GM23338 (cell line): ENCODE measurements at regions not wholly inside any gene's neighbourhood (a gene's known extent, or its start where the extent isn't known, plus 50 kb on each side); places are given as distances from the start of the nearest gene placed in this dataset.

Experiments
- ATAC-seq: fragments of 200-7000 bp; cut with Tn5 transposase; 3 replicates; pipeline ENCODE4 v1.9.1; 2020
- DNase-seq: peaks from one replicate; pipeline ENCODE4 v3.0.0-alpha.2; 2015; ENCODE audit warnings: low spot score
- H2AFZ ChIP-seq: fragments of 200-600 bp; sonication (generic); 2 replicates; pipeline ENCODE4 v1.8.0; 2016; ENCODE audit warnings: antibody characterized with exemption, mild to moderate bottlenecking, moderate library complexity
- H3F3A ChIP-seq: fragments of 200-600 bp; sonication (generic); replicated peaks from 2 replicates; pipeline ENCODE4 v1.8.0; 2017; ENCODE audit warnings: antibody characterized with exemption, mixed run types, low read depth
- H3K27ac ChIP-seq: fragments of 200-600 bp; sonication (generic); 2 replicates; pipeline ENCODE4 v1.6.1; 2016; ENCODE audit warnings: low read depth
- H3K27me3 ChIP-seq: fragments of 200-600 bp; sonication (generic); 2 replicates; pipeline ENCODE4 v1.8.0; 2016; ENCODE audit warnings: mild to moderate bottlenecking, mixed run types, moderate library complexity; ENCODE audit not compliant: insufficient read depth
- H3K36me3 ChIP-seq: fragments of 200-600 bp; sonication (generic); 2 replicates; pipeline ENCODE4 v1.8.0; 2016; ENCODE audit warnings: mild to moderate bottlenecking; ENCODE audit not compliant: insufficient read depth
- H3K4me1 ChIP-seq: fragments of 200-600 bp; sonication (generic); 2 replicates; pipeline ENCODE4 v1.8.0; 2016; ENCODE audit warnings: mild to moderate bottlenecking, moderate library complexity; ENCODE audit not compliant: insufficient read depth
- H3K4me2 ChIP-seq: fragments of 200-600 bp; sonication (generic); 2 replicates; pipeline ENCODE4 v1.7.1; 2017; ENCODE audit warnings: mixed run types
- H3K4me3 ChIP-seq: fragments of 200-600 bp; sonication (generic); 2 replicates; pipeline ENCODE4 v1.6.1; 2016; ENCODE audit warnings: mixed run types
- H3K79me2 ChIP-seq: fragments of 200-600 bp; sonication (generic); replicated peaks from 2 replicates; pipeline ENCODE4 v1.8.0; 2017; ENCODE audit warnings: mild to moderate bottlenecking; ENCODE audit not compliant: insufficient read depth
- H3K9me2 ChIP-seq: fragments of 200-600 bp; sonication (generic); 2 replicates; pipeline ENCODE4 v1.8.0; 2017; ENCODE audit not compliant: insufficient read depth
- H4K20me1 ChIP-seq: fragments of 200-600 bp; sonication (generic); replicated peaks from 2 replicates; pipeline ENCODE4 v1.8.0; 2017; ENCODE audit warnings: mild to moderate bottlenecking; ENCODE audit not compliant: insufficient read depth
- H3K27ac Mint-ChIP-seq: 2 replicates; pipeline ENCODE4 v1.8.0; 2020; ENCODE audit warnings: inconsistent platforms, mild to moderate bottlenecking, moderate library complexity, mixed read lengths
- H3K27me3 Mint-ChIP-seq: 3 replicates; pipeline ENCODE4 v1.8.0; 2022; ENCODE audit warnings: low read depth, mild to moderate bottlenecking, moderate library complexity, mixed read lengths, inconsistent platforms; ENCODE audit not compliant: insufficient read depth, poor library complexity
- H3K36me3 Mint-ChIP-seq: 3 replicates; pipeline ENCODE4 v1.8.0; 2021; ENCODE audit warnings: low read depth, mild to moderate bottlenecking, inconsistent platforms, moderate library complexity, mixed read lengths
- H3K4me1 Mint-ChIP-seq: 3 replicates; pipeline ENCODE4 v1.8.0; 2020; ENCODE audit warnings: mild to moderate bottlenecking, inconsistent platforms, mixed read lengths
- H3K4me3 Mint-ChIP-seq: 3 replicates; pipeline ENCODE4 v1.8.0; 2021; ENCODE audit warnings: moderate library complexity, mild to moderate bottlenecking, inconsistent platforms, mixed read lengths
- H3K9me3 Mint-ChIP-seq: 3 replicates; pipeline ENCODE4 v1.8.0; 2020; ENCODE audit warnings: moderate library complexity, mild to moderate bottlenecking, inconsistent platforms, mixed read lengths
- CREB1 ChIP-seq: fragments of 250-450 bp; sonication (Bioruptor Pico); IDR thresholded peaks from 2 replicates; pipeline ENCODE4 v1.5.0; 2020; ENCODE audit warnings: low read depth, mild to moderate bottlenecking, moderate library complexity
- EZH2 ChIP-seq: fragments of 200-600 bp; sonication (generic); IDR thresholded peaks from one replicate; pipeline ENCODE4 v1.8.0; 2017; ENCODE audit warnings: antibody characterized with exemption, mild to moderate bottlenecking, low read depth; ENCODE audit not compliant: unreplicated experiment
- EZH2phosphoT487 ChIP-seq: fragments of 200-600 bp; sonication (generic); IDR thresholded peaks from one replicate; pipeline ENCODE4 v1.8.1; 2018; ENCODE audit warnings: antibody characterized with exemption; ENCODE audit not compliant: unreplicated experiment
- JUNB ChIP-seq: IDR thresholded peaks from one replicate; pipeline ENCODE4 v1.6.1; 2016; ENCODE audit warnings: antibody characterized with exemption; ENCODE audit not compliant: unreplicated experiment
- NANOG ChIP-seq: IDR thresholded peaks from 2 replicates; pipeline ENCODE4 v1.6.1; 2016; ENCODE audit warnings: antibody characterized with exemption, borderline replicate concordance
- POLR2AphosphoS5 ChIP-seq: IDR thresholded peaks from 2 replicates; pipeline ENCODE4 v1.6.1; 2016; ENCODE audit warnings: antibody characterized with exemption, low read depth
- STAT1 ChIP-seq: IDR thresholded peaks from one replicate; pipeline ENCODE4 v1.6.1; 2016; ENCODE audit warnings: antibody characterized with exemption; ENCODE audit not compliant: unreplicated experiment
- ZNF114 ChIP-seq: fragments of 250-450 bp; sonication (Bioruptor Pico); IDR thresholded peaks from 2 replicates; pipeline ENCODE4 v1.5.0; 2020; ENCODE audit warnings: mild to moderate bottlenecking, moderate library complexity
- ZNF331 ChIP-seq: fragments of 250-450 bp; sonication (Bioruptor Pico); IDR thresholded peaks from 2 replicates; pipeline ENCODE4 v1.5.0; 2020; ENCODE audit warnings: low read depth, mild to moderate bottlenecking, moderate library complexity
- TF ChIP-seq, protein P1 (sequence below), 2 experiments: fragments of 200-600 bp in 1 of 2; sonication (generic) in 1 of 2; conservative IDR thresholded peaks; 2 replicates each; pipeline versions ENCODE4 v1.5.1 to v1.6.1; 2016 to 2017; ENCODE audit warnings: antibody characterized with exemption in 2 of 2, low read depth in 2 of 2, mild to moderate bottlenecking in 2 of 2, moderate library complexity in 1 of 2
- TF ChIP-seq, protein P2 (sequence below): fragments of 250-450 bp; sonication (Bioruptor Pico); IDR thresholded peaks from 2 replicates; pipeline ENCODE4 v1.5.0; 2020; ENCODE audit warnings: mild to moderate bottlenecking, moderate library complexity
- TF ChIP-seq, protein P3 (sequence below): IDR thresholded peaks from one replicate; pipeline ENCODE4 v1.6.1; 2018; ENCODE audit warnings: antibody characterized with exemption; ENCODE audit not compliant: unreplicated experiment
- TF ChIP-seq, protein P4 (sequence below): IDR thresholded peaks from 2 replicates; pipeline ENCODE4 v1.6.1; 2016; ENCODE audit warnings: antibody characterized with exemption

DNA sequence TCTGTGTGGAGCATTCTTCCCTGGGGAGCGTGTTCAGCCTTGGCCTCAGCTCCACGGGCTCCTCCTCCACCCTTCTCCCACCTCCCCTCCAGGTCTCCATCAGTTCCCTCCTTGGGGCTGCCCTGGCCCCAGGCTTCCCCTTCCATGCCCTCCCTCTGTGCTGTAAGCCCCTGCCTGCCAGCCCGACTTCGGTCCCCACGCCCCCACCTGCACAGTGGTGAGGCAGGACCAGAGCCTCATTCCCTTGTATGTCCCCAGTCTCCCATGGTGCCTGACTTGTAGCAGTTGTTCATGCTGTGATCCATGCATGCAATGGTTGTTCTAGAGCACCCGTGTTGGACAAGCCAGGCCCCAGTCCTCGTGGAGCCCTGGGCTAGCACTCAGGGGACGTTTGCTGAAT, 199.4 kb downstream of the RBFOX3 start:
- H3K4me3 ChIP-seq, result no peak overlapping the region
- no peak overlapping the region for H3K4me2 ChIP-seq
- no peak overlapping the region for H3K27ac ChIP-seq
- H3F3A ChIP-seq, result peaks cover 9% of the 10 kb centered on the region; the same call in 1 of the 2 replicates
- H3K36me3 ChIP-seq, result no peaks in the 10 kb centered on the region
- no peaks in the 10 kb centered on the region for H3K79me2 ChIP-seq
- Mint-ChIP-seq H3K4me3 (no peak overlapping the region), H3K27me3 (peaks cover 8% of the 10 kb centered on the region), H3K36me3 (no peaks in the 10 kb centered on the region), H3K9me3 (no peaks in the 10 kb centered on the region; the same call in 2 of the 3 replicates), H3K4me1 (peaks cover 12% of the 10 kb centered on the region), H3K27ac (no peak overlapping the region)
- H4K20me1 ChIP-seq, result no peaks in the 10 kb centered on the region
- ATAC-seq, result no peak
- no peak for TF ChIP-seq POLR2AphosphoS5
- no peak for TF ChIP-seq EZH2phosphoT487
- TF ChIP-seq, protein P1, sequence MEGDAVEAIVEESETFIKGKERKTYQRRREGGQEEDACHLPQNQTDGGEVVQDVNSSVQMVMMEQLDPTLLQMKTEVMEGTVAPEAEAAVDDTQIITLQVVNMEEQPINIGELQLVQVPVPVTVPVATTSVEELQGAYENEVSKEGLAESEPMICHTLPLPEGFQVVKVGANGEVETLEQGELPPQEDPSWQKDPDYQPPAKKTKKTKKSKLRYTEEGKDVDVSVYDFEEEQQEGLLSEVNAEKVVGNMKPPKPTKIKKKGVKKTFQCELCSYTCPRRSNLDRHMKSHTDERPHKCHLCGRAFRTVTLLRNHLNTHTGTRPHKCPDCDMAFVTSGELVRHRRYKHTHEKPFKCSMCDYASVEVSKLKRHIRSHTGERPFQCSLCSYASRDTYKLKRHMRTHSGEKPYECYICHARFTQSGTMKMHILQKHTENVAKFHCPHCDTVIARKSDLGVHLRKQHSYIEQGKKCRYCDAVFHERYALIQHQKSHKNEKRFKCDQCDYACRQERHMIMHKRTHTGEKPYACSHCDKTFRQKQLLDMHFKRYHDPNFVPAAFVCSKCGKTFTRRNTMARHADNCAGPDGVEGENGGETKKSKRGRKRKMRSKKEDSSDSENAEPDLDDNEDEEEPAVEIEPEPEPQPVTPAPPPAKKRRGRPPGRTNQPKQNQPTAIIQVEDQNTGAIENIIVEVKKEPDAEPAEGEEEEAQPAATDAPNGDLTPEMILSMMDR (conservative IDR thresholded peaks at IDR 0.05; ENCODE audit: low read depth in 2 of 2), result no peak
- TF ChIP-seq EZH2, result no peak
- TF ChIP-seq NANOG, result no peak
- TF ChIP-seq, protein P2, sequence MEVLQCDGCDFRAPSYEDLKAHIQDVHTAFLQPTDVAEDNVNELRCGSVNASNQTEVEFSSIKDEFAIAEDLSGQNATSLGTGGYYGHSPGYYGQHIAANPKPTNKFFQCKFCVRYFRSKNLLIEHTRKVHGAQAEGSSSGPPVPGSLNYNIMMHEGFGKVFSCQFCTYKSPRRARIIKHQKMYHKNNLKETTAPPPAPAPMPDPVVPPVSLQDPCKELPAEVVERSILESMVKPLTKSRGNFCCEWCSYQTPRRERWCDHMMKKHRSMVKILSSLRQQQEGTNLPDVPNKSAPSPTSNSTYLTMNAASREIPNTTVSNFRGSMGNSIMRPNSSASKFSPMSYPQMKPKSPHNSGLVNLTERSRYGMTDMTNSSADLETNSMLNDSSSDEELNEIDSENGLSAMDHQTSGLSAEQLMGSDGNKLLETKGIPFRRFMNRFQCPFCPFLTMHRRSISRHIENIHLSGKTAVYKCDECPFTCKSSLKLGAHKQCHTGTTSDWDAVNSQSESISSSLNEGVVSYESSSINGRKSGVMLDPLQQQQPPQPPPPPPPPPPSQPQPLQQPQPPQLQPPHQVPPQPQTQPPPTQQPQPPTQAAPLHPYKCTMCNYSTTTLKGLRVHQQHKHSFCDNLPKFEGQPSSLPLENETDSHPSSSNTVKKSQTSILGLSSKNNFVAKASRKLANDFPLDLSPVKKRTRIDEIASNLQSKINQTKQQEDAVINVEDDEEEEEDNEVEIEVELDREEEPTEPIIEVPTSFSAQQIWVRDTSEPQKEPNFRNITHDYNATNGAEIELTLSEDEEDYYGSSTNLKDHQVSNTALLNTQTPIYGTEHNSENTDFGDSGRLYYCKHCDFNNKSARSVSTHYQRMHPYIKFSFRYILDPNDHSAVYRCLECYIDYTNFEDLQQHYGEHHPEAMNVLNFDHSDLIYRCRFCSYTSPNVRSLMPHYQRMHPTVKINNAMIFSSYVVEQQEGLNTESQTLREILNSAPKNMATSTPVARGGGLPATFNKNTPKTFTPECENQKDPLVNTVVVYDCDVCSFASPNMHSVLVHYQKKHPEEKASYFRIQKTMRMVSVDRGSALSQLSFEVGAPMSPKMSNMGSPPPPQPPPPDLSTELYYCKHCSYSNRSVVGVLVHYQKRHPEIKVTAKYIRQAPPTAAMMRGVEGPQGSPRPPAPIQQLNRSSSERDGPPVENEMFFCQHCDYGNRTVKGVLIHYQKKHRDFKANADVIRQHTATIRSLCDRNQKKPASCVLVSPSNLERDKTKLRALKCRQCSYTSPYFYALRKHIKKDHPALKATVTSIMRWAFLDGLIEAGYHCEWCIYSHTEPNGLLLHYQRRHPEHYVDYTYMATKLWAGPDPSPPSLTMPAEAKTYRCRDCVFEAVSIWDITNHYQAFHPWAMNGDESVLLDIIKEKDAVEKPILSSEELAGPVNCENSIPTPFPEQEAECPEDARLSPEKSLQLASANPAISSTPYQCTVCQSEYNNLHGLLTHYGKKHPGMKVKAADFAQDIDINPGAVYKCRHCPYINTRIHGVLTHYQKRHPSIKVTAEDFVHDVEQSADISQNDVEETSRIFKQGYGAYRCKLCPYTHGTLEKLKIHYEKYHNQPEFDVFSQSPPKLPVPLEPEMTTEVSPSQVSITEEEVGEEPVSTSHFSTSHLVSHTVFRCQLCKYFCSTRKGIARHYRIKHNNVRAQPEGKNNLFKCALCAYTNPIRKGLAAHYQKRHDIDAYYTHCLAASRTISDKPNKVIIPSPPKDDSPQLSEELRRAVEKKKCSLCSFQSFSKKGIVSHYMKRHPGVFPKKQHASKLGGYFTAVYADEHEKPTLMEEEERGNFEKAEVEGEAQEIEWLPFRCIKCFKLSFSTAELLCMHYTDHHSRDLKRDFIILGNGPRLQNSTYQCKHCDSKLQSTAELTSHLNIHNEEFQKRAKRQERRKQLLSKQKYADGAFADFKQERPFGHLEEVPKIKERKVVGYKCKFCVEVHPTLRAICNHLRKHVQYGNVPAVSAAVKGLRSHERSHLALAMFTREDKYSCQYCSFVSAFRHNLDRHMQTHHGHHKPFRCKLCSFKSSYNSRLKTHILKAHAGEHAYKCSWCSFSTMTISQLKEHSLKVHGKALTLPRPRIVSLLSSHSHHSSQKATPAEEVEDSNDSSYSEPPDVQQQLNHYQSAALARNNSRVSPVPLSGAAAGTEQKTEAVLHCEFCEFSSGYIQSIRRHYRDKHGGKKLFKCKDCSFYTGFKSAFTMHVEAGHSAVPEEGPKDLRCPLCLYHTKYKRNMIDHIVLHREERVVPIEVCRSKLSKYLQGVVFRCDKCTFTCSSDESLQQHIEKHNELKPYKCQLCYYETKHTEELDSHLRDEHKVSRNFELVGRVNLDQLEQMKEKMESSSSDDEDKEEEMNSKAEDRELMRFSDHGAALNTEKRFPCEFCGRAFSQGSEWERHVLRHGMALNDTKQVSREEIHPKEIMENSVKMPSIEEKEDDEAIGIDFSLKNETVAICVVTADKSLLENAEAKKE (CRISPR knock-in tag), result no peak
- no peak for TF ChIP-seq ZNF331 (CRISPR knock-in tag)
- TF ChIP-seq CREB1 (CRISPR knock-in tag), result no peak
- TF ChIP-seq JUNB, result no peak
- TF ChIP-seq STAT1, result no peak
- no peak for TF ChIP-seq ZNF114 (CRISPR knock-in tag)
- TF ChIP-seq, protein P3, sequence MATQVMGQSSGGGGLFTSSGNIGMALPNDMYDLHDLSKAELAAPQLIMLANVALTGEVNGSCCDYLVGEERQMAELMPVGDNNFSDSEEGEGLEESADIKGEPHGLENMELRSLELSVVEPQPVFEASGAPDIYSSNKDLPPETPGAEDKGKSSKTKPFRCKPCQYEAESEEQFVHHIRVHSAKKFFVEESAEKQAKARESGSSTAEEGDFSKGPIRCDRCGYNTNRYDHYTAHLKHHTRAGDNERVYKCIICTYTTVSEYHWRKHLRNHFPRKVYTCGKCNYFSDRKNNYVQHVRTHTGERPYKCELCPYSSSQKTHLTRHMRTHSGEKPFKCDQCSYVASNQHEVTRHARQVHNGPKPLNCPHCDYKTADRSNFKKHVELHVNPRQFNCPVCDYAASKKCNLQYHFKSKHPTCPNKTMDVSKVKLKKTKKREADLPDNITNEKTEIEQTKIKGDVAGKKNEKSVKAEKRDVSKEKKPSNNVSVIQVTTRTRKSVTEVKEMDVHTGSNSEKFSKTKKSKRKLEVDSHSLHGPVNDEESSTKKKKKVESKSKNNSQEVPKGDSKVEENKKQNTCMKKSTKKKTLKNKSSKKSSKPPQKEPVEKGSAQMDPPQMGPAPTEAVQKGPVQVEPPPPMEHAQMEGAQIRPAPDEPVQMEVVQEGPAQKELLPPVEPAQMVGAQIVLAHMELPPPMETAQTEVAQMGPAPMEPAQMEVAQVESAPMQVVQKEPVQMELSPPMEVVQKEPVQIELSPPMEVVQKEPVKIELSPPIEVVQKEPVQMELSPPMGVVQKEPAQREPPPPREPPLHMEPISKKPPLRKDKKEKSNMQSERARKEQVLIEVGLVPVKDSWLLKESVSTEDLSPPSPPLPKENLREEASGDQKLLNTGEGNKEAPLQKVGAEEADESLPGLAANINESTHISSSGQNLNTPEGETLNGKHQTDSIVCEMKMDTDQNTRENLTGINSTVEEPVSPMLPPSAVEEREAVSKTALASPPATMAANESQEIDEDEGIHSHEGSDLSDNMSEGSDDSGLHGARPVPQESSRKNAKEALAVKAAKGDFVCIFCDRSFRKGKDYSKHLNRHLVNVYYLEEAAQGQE, result no peak
- TF ChIP-seq, protein P4, sequence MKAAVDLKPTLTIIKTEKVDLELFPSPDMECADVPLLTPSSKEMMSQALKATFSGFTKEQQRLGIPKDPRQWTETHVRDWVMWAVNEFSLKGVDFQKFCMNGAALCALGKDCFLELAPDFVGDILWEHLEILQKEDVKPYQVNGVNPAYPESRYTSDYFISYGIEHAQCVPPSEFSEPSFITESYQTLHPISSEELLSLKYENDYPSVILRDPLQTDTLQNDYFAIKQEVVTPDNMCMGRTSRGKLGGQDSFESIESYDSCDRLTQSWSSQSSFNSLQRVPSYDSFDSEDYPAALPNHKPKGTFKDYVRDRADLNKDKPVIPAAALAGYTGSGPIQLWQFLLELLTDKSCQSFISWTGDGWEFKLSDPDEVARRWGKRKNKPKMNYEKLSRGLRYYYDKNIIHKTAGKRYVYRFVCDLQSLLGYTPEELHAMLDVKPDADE, result no peak
- H3K27me3 ChIP-seq, result no peaks in the 10 kb centered on the region
- no peaks in the 10 kb centered on the region for H3K4me1 ChIP-seq
- no peak for DNase-seq
- H2AFZ ChIP-seq, result no peak overlapping the region
- no peaks in the 10 kb centered on the region for H3K9me2 ChIP-seq
